NCI-H146 (cell line): ENCODE measurements at regions not wholly inside any gene's neighbourhood (a gene's known extent, or its start where the extent isn't known, plus 50 kb on each side); places are given as distances from the start of the nearest gene placed in this dataset.
"Not testable (repeated sequence)": the region's sequence is repeated elsewhere in the genome, so short reads cannot be mapped to it uniquely, and the experiment has no call there.

Experiments
- DNase-seq: peaks from one replicate; lab custom pipeline; 2025; lab: John Stamatoyannopoulos, UW

- DNase-seq = no peak
These were observed 2003.8 kb upstream of the CDH9 start for GRCh38 chr5:29042152-29042551.

GRCh38 chr5:29040404-29040803 is 2002.0 kb upstream of the CDH9 start:
- no peak for DNase-seq

- no peak for DNase-seq
These were observed 2001.6 kb upstream of the CDH9 start for GRCh38 chr5:29039994-29040393.

- no peak for DNase-seq
These were observed 1999.3 kb upstream of the CDH9 start for GRCh38 chr5:29037716-29038115.

- DNase-seq = no peak
These were observed 1985.7 kb upstream of the CDH9 start for GRCh38 chr5:29024052-29024451.

GRCh38 chr5:29023541-29023940 is 1985.2 kb upstream of the CDH9 start:
- no peak for DNase-seq

- DNase-seq = no peak
These were observed 1979.1 kb upstream of the CDH9 start for GRCh38 chr5:29017501-29017900.

GRCh38 chr5:29016067-29016466 is 1977.7 kb upstream of the CDH9 start:
- DNase-seq = no peak

GRCh38 chr5:29015523-29015922 is 1977.1 kb upstream of the CDH9 start:
- DNase-seq = no peak

GRCh38 chr5:29005386-29005785 is 1967.0 kb upstream of the CDH9 start:
- DNase-seq = peak; percentile 20

- no peak for DNase-seq
These were observed 1964.1 kb upstream of the CDH9 start for GRCh38 chr5:29002481-29002880.

GRCh38 chr5:29001666-29002065 is 1963.3 kb upstream of the CDH9 start:
- no peak for DNase-seq

- no peak for DNase-seq
These were observed 1946.3 kb upstream of the CDH9 start for GRCh38 chr5:28984639-28985038.

- no peak for DNase-seq
These were observed 1937.1 kb upstream of the CDH9 start for GRCh38 chr5:28975508-28975907.

- DNase-seq = no peak
These were observed 1929.5 kb upstream of the CDH9 start for GRCh38 chr5:28967848-28968247.

GRCh38 chr5:28961816-28962215 is 1923.4 kb upstream of the CDH9 start:
- no peak for DNase-seq

- no peak for DNase-seq
These were observed 1920.2 kb upstream of the CDH9 start for GRCh38 chr5:28958581-28958980.

GRCh38 chr5:28957450-28957849 is 1919.1 kb upstream of the CDH9 start:
- DNase-seq = no peak

- no peak for DNase-seq
These were observed 1915.7 kb upstream of the CDH9 start for GRCh38 chr5:28954074-28954473.

GRCh38 chr5:28947865-28948264 is 1909.5 kb upstream of the CDH9 start:
- no peak for DNase-seq

- no peak for DNase-seq
These were observed 1907.5 kb upstream of the CDH9 start for GRCh38 chr5:28945859-28946258.

GRCh38 chr5:28929366-28929765 is 1891.0 kb upstream of the CDH9 start:
- not testable (repeated sequence) for DNase-seq

GRCh38 chr5:28928327-28928790 is 1890.0 kb upstream of the CDH9 start:
- not testable (repeated sequence) for DNase-seq

GRCh38 chr5:28927559-28928326 is 1889.4 kb upstream of the CDH9 start:
- peak; percentile 12 for DNase-seq
